Heart right ventricle (tissue), 16 donors: ENCODE measurements at regions not wholly inside any gene's neighbourhood (a gene's known extent, or its start where the extent isn't known, plus 50 kb on each side); places are given as distances from the start of the nearest gene placed in this dataset.

Experiments
- ATAC-seq, 8 donors: fragments of 200-7000 bp; cut with Tn5 transposase; one replicate each; pipeline ENCODE4 v1.9.1; 2020; ENCODE audit warnings: mild to moderate bottlenecking in 8 of 8, moderate library complexity in 8 of 8, moderate number of reproducible peaks in 1 of 8
- DNase-seq, 2 donors: peaks; one replicate each; pipeline ENCODE4 v3.0.0-alpha.2; 2020
- H3K27ac ChIP-seq, 10 donors: fragments of 200-600 bp; sonication (generic) in 2 of 10; one replicate each; pipeline versions ENCODE4 v1.5.0 to v1.8.0; 2020 to 2022; ENCODE audit warnings: mild to moderate bottlenecking in 3 of 10
- H3K27me3 ChIP-seq, 7 donors: fragments of 200-600 bp; one replicate each; pipeline ENCODE4 v1.8.0; 2021 to 2022; ENCODE audit warnings: mild to moderate bottlenecking in 2 of 7
- H3K36me3 ChIP-seq, 9 donors: fragments of 200-600 bp; sonication (generic) in 1 of 9; one replicate each; pipeline versions ENCODE4 v1.5.0 to v1.8.0; 2020 to 2022; ENCODE audit warnings: mild to moderate bottlenecking in 2 of 9
- H3K4me1 ChIP-seq, 9 donors: fragments of 200-600 bp; sonication (generic) in 1 of 9; one replicate each; pipeline versions ENCODE4 v1.5.0 to v1.8.0; 2020 to 2022; ENCODE audit warnings: mild to moderate bottlenecking in 4 of 9
- H3K4me3 ChIP-seq, 10 donors: fragments of 200-600 bp; sonication (generic) in 2 of 10; one replicate each; pipeline versions ENCODE4 v1.5.0 to v1.8.0; 2020 to 2022; ENCODE audit warnings: mild to moderate bottlenecking in 7 of 10, moderate library complexity in 2 of 10
- H3K9me3 ChIP-seq, 11 donors: fragments of 200-600 bp in 10 of 11; sonication (generic) in 2 of 11; one replicate each; pipeline versions ENCODE4 v1.5.0 to v1.8.0; 2013 to 2022; ENCODE audit warnings: mild to moderate bottlenecking in 2 of 11, control low read depth in 1 of 11, moderate library complexity in 1 of 11
- CTCF ChIP-seq, 9 donors: fragments of 200-600 bp; sonication (generic) in 2 of 9; IDR thresholded peaks; one replicate each; pipeline versions ENCODE4 v1.5.0 to v1.8.0; 2021 to 2022; ENCODE audit warnings: antibody characterized with exemption in 9 of 9, mild to moderate bottlenecking in 5 of 9, moderate library complexity in 1 of 9
- WGBS, 2 donors: extraction: QIAGEN DNeasy Blood & Tissue Kit; methylation state at CpG; one replicate each; pipeline ENCODE4 v1.1.7; 2013; ENCODE audit warnings: inconsistent platforms in 1 of 2; 5-methylcytosine and 5-hydroxymethylcytosine counted together
- intact Hi-C, 10 donors: fragments of 100-400 bp; cut with DNase I; formaldehyde crosslinking; loops; one replicate each; pipeline versions ENCODE4 v1.11.1 to v1.14.2; 2022
- donor health status: Arrhythmogenic right ventricular cardiomyopathy.
- donor health status: ischemic (EF 13 %, LVEDD 7.1; RV severe dilation, severe dysfunction).
- donor health status: healthy with polysubstance abuse.
- donor health status: DM: no; HTN: yes; CAD: no.
- donor health status: DM: no; HTN: no; CAD: no.
- donor health status: ischemic (EF 25% LVEDD 6.9; RV normal size, moderate dysfunction).
- donor health status: ischemic (EF 25% LVEDD 5.7; RV mildly dilated, moderate dysfunction).
- donor health status: healthy.
- donor health status: DM: yes; HTN: yes; CAD: no.
- donor health status: Ischemic cardiomyopathy.
- donor health status: ischemic (EF 35%, LVEDD 5.7; RV mildly dilated, moderate dysfunction).
- donor health status: nonischemic (EF 11% LVEDD 7.7; RV severe dilation, severe dysfunction).
- donor health status: DM: yes; HTN: yes; CAD: no.
- donor health status: PGD.
- donor health status: ischemic (EF 29% LVEDD 5.4; RV normal size, mild dysfunction).
- donor health status: nonischemic (EF 23%, LVEDD 6.1; RV moderate dilation, normal function).

- Histone ChIP-seq H3K4me1 (no peaks in the 10 kb centered on the region), H3K27me3 (peaks cover 0 to 3% (median 0%) of the 10 kb centered on the region in 7 donors), H3K27ac (no peak overlapping the region), H3K36me3 (no peaks in the 10 kb centered on the region), H3K9me3 (no peaks in the 10 kb centered on the region), H3K4me3 (no peak overlapping the region)
- ATAC-seq (no peak), DNase-seq (no peak)
- TF ChIP-seq CTCF (IDR thresholded peaks at IDR 0.05), result no peak
- intact Hi-C loops, result no loop called here
Observed at GRCh38 chr5:6979061-6979460, 265.8 kb downstream of the TENT4A start.

GRCh38 chr5:6989230-6989629 lies 276.0 kb downstream of the TENT4A start:
- intact Hi-C loops, result no loop called here
- no peak for ATAC-seq
- TF ChIP-seq CTCF (IDR thresholded peaks at IDR 0.05), result no peak
- Histone ChIP-seq H3K9me3 (no peaks in the 10 kb centered on the region), H3K4me1 (no peaks in the 10 kb centered on the region), H3K27ac (no peak overlapping the region), H3K4me3 (no peak overlapping the region), H3K27me3 (peaks cover 0 to 2% (median 0%) of the 10 kb centered on the region in 7 donors), H3K36me3 (no peaks in the 10 kb centered on the region)
- WGBS, 2 donors, result 58 to 59% methylated on average over 6 of the region's 6 CpGs
- DNase-seq, result no peak

GRCh38 chr5:6994097-6994496 lies 280.9 kb downstream of the TENT4A start:
- no peaks in the 10 kb centered on the region for H3K4me1 ChIP-seq

GRCh38 chr5:6995115-6995514 lies 281.9 kb downstream of the TENT4A start:
- intact Hi-C loops, result no loop called here
- TF ChIP-seq CTCF (IDR thresholded peaks at IDR 0.05), result no peak
- DNase-seq (no peak), ATAC-seq (no peak)
- no peak overlapping the region for H3K4me3 ChIP-seq
- H3K9me3 ChIP-seq, result peaks cover 0 to 11% (median 0%) of the 10 kb centered on the region in 11 donors
- WGBS, 2 donors, result 47 to 48% methylated on average over 2 of the region's 2 CpGs
- no peak overlapping the region for H3K27ac ChIP-seq
- H3K4me1 ChIP-seq, result no peaks in the 10 kb centered on the region
- peaks cover 0 to 4% (median 0%) of the 10 kb centered on the region in 7 donors for H3K27me3 ChIP-seq
- no peaks in the 10 kb centered on the region for H3K36me3 ChIP-seq

More at GRCh38 chr5:6994097-6994496, 280.9 kb downstream of the TENT4A start:
- Histone ChIP-seq H3K9me3 (peaks cover 0 to 11% (median 0%) of the 10 kb centered on the region in 11 donors), H3K27ac (no peak overlapping the region), H3K27me3 (peaks cover 0 to 4% (median 0%) of the 10 kb centered on the region in 7 donors), H3K36me3 (no peaks in the 10 kb centered on the region), H3K4me3 (no peak overlapping the region)
- ATAC-seq (no peak), DNase-seq (no peak)
- WGBS, 2 donors, result 78 to 79% methylated on average over 1 of the region's 1 CpG
- TF ChIP-seq CTCF (IDR thresholded peaks at IDR 0.05), result no peak
- intact Hi-C loops, result no loop called here
